ENCODE measurements at regions not wholly inside any gene's neighbourhood (a gene's known extent, or its start where the extent isn't known, plus 50 kb on each side); places are given as distances from the start of the nearest gene placed in this dataset.

GRCh38 chr12:67855103-67855502, 134.1 kb upstream of the IFNG-AS1 start:
- ChIA-PET CTCF (no interaction called here), POLR2A (no interaction called here)
- no peak overlapping the region for H3K4me3 ChIP-seq (ENCODE audit: low read depth, low read length)
- TF ChIP-seq CTCF (IDR thresholded peaks at IDR 0.05; ENCODE audit: insufficient read depth, low read length, missing control alignments), result no peak
- DNase-seq (ENCODE audit: low read depth, low spot score), result no peak

GRCh38 chr12:67871231-67871630, 118.0 kb upstream of the IFNG-AS1 start:
- TF ChIP-seq CTCF (IDR thresholded peaks at IDR 0.05; ENCODE audit: insufficient read depth, low read length, missing control alignments), result no peak
- POLR2A ChIA-PET, result no interaction called here
- CTCF ChIA-PET, result no interaction called here
- DNase-seq (ENCODE audit: low read depth, low spot score), result no peak
- no peak overlapping the region for H3K4me3 ChIP-seq (ENCODE audit: low read depth, low read length)

- DNase-seq (ENCODE audit: low read depth, low spot score), result no peak
- H3K4me3 ChIP-seq (ENCODE audit: low read depth, low read length), result no peak overlapping the region
- POLR2A ChIA-PET, result no interaction called here
- TF ChIP-seq CTCF (IDR thresholded peaks at IDR 0.05; ENCODE audit: insufficient read depth, low read length, missing control alignments), result no peak
- CTCF ChIA-PET, result no interaction called here
These were observed 115.9 kb upstream of the IFNG-AS1 start for GRCh38 chr12:67873355-67873754.

GRCh38 chr12:67876305-67876915, 112.8 kb upstream of the IFNG-AS1 start:
- no peak overlapping the region for H3K4me3 ChIP-seq (ENCODE audit: low read depth, low read length)
- CTCF ChIA-PET, result no interaction called here
- no peak for DNase-seq (ENCODE audit: low read depth, low spot score)
- TF ChIP-seq CTCF (IDR thresholded peaks at IDR 0.05; ENCODE audit: insufficient read depth, low read length, missing control alignments), result no peak
- POLR2A ChIA-PET, result no interaction called here

- H3K4me3 ChIP-seq (ENCODE audit: low read depth, low read length), result no peak overlapping the region
- DNase-seq (ENCODE audit: low read depth, low spot score), result no peak
- CTCF ChIA-PET, result interaction anchor here (0.9 kb wide), 1 partner anchor 163 kb away, joined by 4 read pairs; no protein-coding TSS in a partner anchor
- POLR2A ChIA-PET, result no interaction called here
- TF ChIP-seq CTCF (IDR thresholded peaks at IDR 0.05; ENCODE audit: insufficient read depth, low read length, missing control alignments), result no peak
These were observed 111.5 kb upstream of the IFNG-AS1 start for GRCh38 chr12:67877727-67878126.

GRCh38 chr12:67879937-67880336, 109.3 kb upstream of the IFNG-AS1 start:
- POLR2A ChIA-PET, result no interaction called here
- no peak overlapping the region for H3K4me3 ChIP-seq (ENCODE audit: low read depth, low read length)
- DNase-seq (ENCODE audit: low read depth, low spot score), result no peak
- TF ChIP-seq CTCF (IDR thresholded peaks at IDR 0.05; ENCODE audit: insufficient read depth, low read length, missing control alignments), result no peak
- CTCF ChIA-PET, result interaction anchor here (1.1 kb wide), 1 partner anchor 10 kb away, joined by 3 read pairs; no protein-coding TSS in a partner anchor

Data from AG04449 (cell line).